ENCODE measurements at regions not wholly inside any gene's neighbourhood (a gene's known extent, or its start where the extent isn't known, plus 50 kb on each side); places are given as distances from the start of the nearest gene placed in this dataset.

- Histone ChIP-seq H3K79me2 (ENCODE audit: insufficient read depth, low read length) (peaks cover 21% of the 10 kb centered on the region), H2AFZ (ENCODE audit: low read depth, low read length) (no peak overlapping the region), H3K27ac (ENCODE audit: low read length) (no peak overlapping the region), H3K4me1 (ENCODE audit: insufficient read depth, low read length) (no peaks in the 10 kb centered on the region), H3K36me3 (ENCODE audit: insufficient read depth, low read length) (peaks cover 6% of the 10 kb centered on the region; the same call in 1 of the 2 replicates), H3K4me3 (ENCODE audit: low read depth in 1 of 2, low read length in 2 of 2) (no peak overlapping the region), H3K9ac (ENCODE audit: low read depth, low read length) (no peak overlapping the region), H3K27me3 (ENCODE audit: insufficient read depth, low read length, poor library complexity) (no peaks in the 10 kb centered on the region), H3K9me3 (ENCODE audit: insufficient read depth, low read length, severe bottlenecking) (peaks cover 7% of the 10 kb centered on the region), H4K20me1 (ENCODE audit: insufficient read depth, low read length) (peaks cover 3% of the 10 kb centered on the region; the same call in 1 of the 2 replicates), H3K4me2 (ENCODE audit: insufficient read depth, low read length) (no peak overlapping the region)
- TF ChIP-seq CTCF (IDR thresholded peaks at IDR 0.05; ENCODE audit: borderline replicate concordance, extremely low read depth, low read length, poor library complexity, severe bottlenecking) (no peak), EZH2 (IDR thresholded peaks at IDR 0.05; ENCODE audit: borderline replicate concordance, low read depth, low read length, severe bottlenecking) (no peak)
- DNase-seq (no peak), ATAC-seq (ENCODE audit: insufficient read depth, low read depth) (no peak)
Measured at GRCh38 chr14:71429902-71430301, 502.3 kb upstream of the RGS6 start.

GRCh38 chr14:71430321-71430677 lies 501.9 kb upstream of the RGS6 start:
- no peak overlapping the region for H2AFZ ChIP-seq (ENCODE audit: low read depth, low read length)
- H3K27me3 ChIP-seq (ENCODE audit: insufficient read depth, low read length, poor library complexity), result no peaks in the 10 kb centered on the region
- H3K4me1 ChIP-seq (ENCODE audit: insufficient read depth, low read length), result no peaks in the 10 kb centered on the region
- H4K20me1 ChIP-seq (ENCODE audit: insufficient read depth, low read length), result peaks cover 3% of the 10 kb centered on the region; the same call in 1 of the 2 replicates
- no peak overlapping the region for H3K4me2 ChIP-seq (ENCODE audit: insufficient read depth, low read length)
- no peak overlapping the region for H3K9ac ChIP-seq (ENCODE audit: low read depth, low read length)
- peaks cover 18% of the 10 kb centered on the region for H3K79me2 ChIP-seq (ENCODE audit: insufficient read depth, low read length)
- no peak for TF ChIP-seq EZH2 (IDR thresholded peaks at IDR 0.05; ENCODE audit: borderline replicate concordance, low read depth, low read length, severe bottlenecking)
- no peak for TF ChIP-seq CTCF (IDR thresholded peaks at IDR 0.05; ENCODE audit: borderline replicate concordance, extremely low read depth, low read length, poor library complexity, severe bottlenecking)
- H3K9me3 ChIP-seq (ENCODE audit: insufficient read depth, low read length, severe bottlenecking), result peaks cover 7% of the 10 kb centered on the region
- peak overlapping the region; percentile 37; the same call in 1 of the 2 replicates for H3K27ac ChIP-seq (ENCODE audit: low read length)
- DNase-seq (no peak), ATAC-seq (ENCODE audit: insufficient read depth, low read depth) (no peak)
- no peak overlapping the region for H3K4me3 ChIP-seq (ENCODE audit: low read depth in 1 of 2, low read length in 2 of 2)
- H3K36me3 ChIP-seq (ENCODE audit: insufficient read depth, low read length), result peaks cover 6% of the 10 kb centered on the region; the same call in 1 of the 2 replicates

DNA sequence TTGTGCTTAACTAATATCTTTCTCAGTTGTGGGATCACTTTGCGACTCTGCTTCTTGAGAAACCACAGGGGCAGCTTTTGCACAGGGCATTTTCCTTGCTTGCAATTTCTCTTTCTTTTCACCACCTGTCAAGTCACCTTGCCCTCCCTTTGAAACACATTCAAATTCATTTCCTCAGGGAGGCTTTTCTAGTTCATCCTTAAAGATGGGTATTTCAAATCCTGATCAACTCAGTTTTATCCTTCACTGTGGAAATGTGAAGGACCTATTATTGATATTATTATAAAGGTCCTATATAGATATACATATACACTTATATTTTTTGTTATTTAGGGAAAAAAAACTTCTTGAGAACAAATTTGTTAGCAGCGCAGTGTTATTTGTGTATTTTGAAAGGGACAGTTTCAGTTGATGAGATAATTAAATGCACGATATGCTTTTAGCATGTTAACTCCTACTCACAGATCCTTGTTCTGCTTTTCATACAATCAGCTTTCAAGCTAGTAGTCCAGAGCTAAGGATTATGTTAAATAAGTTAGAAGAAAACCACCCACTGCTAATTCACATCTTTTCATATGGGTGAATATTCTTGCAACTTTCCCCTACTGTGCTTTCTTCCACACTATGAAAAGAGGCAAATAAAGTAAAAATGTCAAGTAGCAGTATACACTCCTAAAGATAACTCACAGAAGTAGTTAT lies 501.4 kb upstream of the RGS6 start:
- Histone ChIP-seq H3K27ac (ENCODE audit: low read length) (peak overlapping the region; percentile 37; the same call in 1 of the 2 replicates), H3K36me3 (ENCODE audit: insufficient read depth, low read length) (peaks cover 6% of the 10 kb centered on the region; the same call in 1 of the 2 replicates), H3K4me1 (ENCODE audit: insufficient read depth, low read length) (no peaks in the 10 kb centered on the region), H3K9me3 (ENCODE audit: insufficient read depth, low read length, severe bottlenecking) (peaks cover 2% of the 10 kb centered on the region), H3K79me2 (ENCODE audit: insufficient read depth, low read length) (peaks cover 17% of the 10 kb centered on the region; the same call in 1 of the 2 replicates), H3K9ac (ENCODE audit: low read depth, low read length) (no peak overlapping the region), H3K27me3 (ENCODE audit: insufficient read depth, low read length, poor library complexity) (no peaks in the 10 kb centered on the region), H3K4me3 (ENCODE audit: low read depth in 1 of 2, low read length in 2 of 2) (no peak overlapping the region), H3K4me2 (ENCODE audit: insufficient read depth, low read length) (no peak overlapping the region), H2AFZ (ENCODE audit: low read depth, low read length) (no peak overlapping the region), H4K20me1 (ENCODE audit: insufficient read depth, low read length) (peaks cover 3% of the 10 kb centered on the region; the same call in 1 of the 2 replicates)
- TF ChIP-seq CTCF (IDR thresholded peaks at IDR 0.05; ENCODE audit: borderline replicate concordance, extremely low read depth, low read length, poor library complexity, severe bottlenecking), result no peak
- no peak for TF ChIP-seq EZH2 (IDR thresholded peaks at IDR 0.05; ENCODE audit: borderline replicate concordance, low read depth, low read length, severe bottlenecking)
- ATAC-seq (ENCODE audit: insufficient read depth, low read depth) (peak; percentile 35; the same call in 1 of the 3 replicates), DNase-seq (no peak)

All from DND-41 (cell line).